Spinal cord (tissue), 9 donors: ENCODE measurements at regions not wholly inside any gene's neighbourhood (a gene's known extent, or its start where the extent isn't known, plus 50 kb on each side); places are given as distances from the start of the nearest gene placed in this dataset.

Source experiments
- DNase-seq, 6 donors: peaks; one replicate each; pipeline versions ENCODE4 v3.0.0 to v3.0.0-alpha.2; 2013 to 2015; ENCODE audit warnings: low spot score in 6 of 6, low read depth in 4 of 6
- H3K27ac ChIP-seq: one replicate; pipeline ENCODE4 v1.5.1; 2013; ENCODE audit warnings: low read depth, low read length, control low read depth
- H3K27me3 ChIP-seq: one replicate; pipeline ENCODE4 v1.6.1; 2013; ENCODE audit warnings: low read length; ENCODE audit not compliant: control insufficient read depth, insufficient read depth
- H3K36me3 ChIP-seq: one replicate; pipeline ENCODE4 v1.6.1; 2013; ENCODE audit warnings: low read length; ENCODE audit not compliant: control insufficient read depth, insufficient read depth
- H3K4me1 ChIP-seq: one replicate; pipeline ENCODE4 v1.6.1; 2013; ENCODE audit warnings: low read length; ENCODE audit not compliant: control insufficient read depth, insufficient read depth
- H3K4me3 ChIP-seq: one replicate; pipeline ENCODE4 v1.5.1; 2013; ENCODE audit warnings: low read depth, low read length, control low read depth
- H3K9me3 ChIP-seq: one replicate; pipeline ENCODE4 v1.6.1; 2013; ENCODE audit warnings: low read length; ENCODE audit not compliant: control insufficient read depth, insufficient read depth
- WGBS: methylation state at CpG from one replicate; pipeline ENCODE4 v1.1.5; 2013; ENCODE audit warnings: missing lambda C conversion rate; ENCODE audit not compliant: insufficient coverage; 5-methylcytosine and 5-hydroxymethylcytosine counted together
- donor health status: healthy.

GRCh38 chr7:148472406-148472805 is 118.2 kb upstream of the C7orf33 start:
- no peaks in the 10 kb centered on the region for H3K4me1 ChIP-seq
- H3K27ac ChIP-seq = no peak overlapping the region
- H3K4me3 ChIP-seq = no peak overlapping the region
- H3K27me3 ChIP-seq = peaks cover 9% of the 10 kb centered on the region
- WGBS = 89% methylated on average over 10 of the region's 11 CpGs
- H3K9me3 ChIP-seq = peaks cover 1% of the 10 kb centered on the region
- no peak for DNase-seq
- H3K36me3 ChIP-seq = no peaks in the 10 kb centered on the region

DNA sequence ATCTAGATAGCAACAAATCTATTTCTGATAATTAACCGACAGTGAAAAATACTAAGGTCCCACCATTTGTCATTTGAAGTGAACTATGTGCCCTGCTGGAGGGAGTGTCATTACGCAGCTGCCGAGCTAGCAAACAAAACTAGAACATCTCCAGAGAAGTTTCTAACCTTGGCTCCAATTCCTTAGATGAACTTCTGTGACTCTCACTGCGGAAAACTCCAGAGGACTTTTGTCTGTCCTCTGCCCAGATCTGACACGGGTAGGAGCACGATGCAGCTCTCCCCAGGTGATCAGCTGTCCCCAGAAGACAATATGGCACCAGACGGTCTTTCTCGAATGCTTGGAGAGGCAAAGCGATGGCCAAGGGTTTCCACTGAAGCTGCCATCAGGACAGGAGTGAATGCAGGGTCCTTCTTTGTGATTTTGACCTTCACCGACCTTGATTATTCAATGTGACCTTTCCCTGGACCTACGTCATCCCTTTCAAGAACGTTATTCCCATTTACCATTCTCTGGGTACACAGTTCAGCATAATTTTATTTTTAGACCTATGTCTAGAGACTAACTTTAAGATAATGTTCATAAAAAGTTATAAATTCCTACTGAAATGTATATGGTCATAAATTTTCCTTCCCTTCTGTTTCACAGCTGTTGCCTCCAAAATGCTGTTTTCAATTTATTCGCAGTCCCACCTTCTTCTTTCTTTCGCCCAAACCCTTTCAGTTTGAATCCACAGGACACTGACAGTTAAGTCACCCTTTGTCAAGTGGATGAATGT is 116.7 kb upstream of the C7orf33 start:
- Histone ChIP-seq H3K27ac (no peak overlapping the region), H3K4me1 (no peaks in the 10 kb centered on the region), H3K4me3 (no peak overlapping the region), H3K36me3 (no peaks in the 10 kb centered on the region), H3K9me3 (peaks cover 1% of the 10 kb centered on the region), H3K27me3 (peaks cover 9% of the 10 kb centered on the region)
- DNase-seq = no peak
- 51% methylated on average over 10 of the region's 14 CpGs for whole genome bisulfite sequencing

- Histone ChIP-seq H3K36me3 (no peaks in the 10 kb centered on the region), H3K9me3 (peaks cover 1% of the 10 kb centered on the region), H3K27me3 (peaks cover 9% of the 10 kb centered on the region), H3K27ac (no peak overlapping the region), H3K4me1 (no peaks in the 10 kb centered on the region), H3K4me3 (no peak overlapping the region)
- 37% methylated on average over 6 of the region's 6 CpGs for WGBS
- no peak for DNase-seq
Measured at GRCh38 chr7:148474481-148475025, 116.0 kb upstream of the C7orf33 start.

DNA sequence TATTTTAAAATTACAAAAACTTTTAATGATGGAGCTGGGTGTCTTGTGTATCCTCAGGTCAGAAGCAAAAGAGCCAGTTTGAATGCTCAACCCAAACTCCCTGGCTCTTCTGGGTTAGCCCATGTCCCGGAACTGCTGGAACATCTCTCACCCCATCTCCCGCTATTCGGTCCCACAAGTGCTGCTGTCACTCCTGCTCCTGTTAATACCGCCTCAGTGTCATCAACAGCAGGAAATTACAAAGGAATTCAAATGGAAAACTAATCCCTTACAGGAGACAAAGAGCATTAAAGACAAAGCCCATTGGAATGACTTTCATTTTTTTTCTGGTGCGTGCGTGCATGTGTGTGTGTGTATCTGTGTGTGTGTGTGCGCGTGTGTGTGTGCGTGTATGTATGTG is 112.0 kb upstream of the C7orf33 start:
- Histone ChIP-seq H3K4me1 (no peaks in the 10 kb centered on the region), H3K9me3 (peaks cover 1% of the 10 kb centered on the region), H3K4me3 (no peak overlapping the region), H3K27me3 (peaks cover 3% of the 10 kb centered on the region), H3K36me3 (no peaks in the 10 kb centered on the region), H3K27ac (no peak overlapping the region)
- no peak for DNase-seq
- 60% methylated on average over 4 of the region's 9 CpGs for WGBS

- H3K4me3 ChIP-seq = no peak overlapping the region
- no peaks in the 10 kb centered on the region for H3K36me3 ChIP-seq
- peak in 1 of 6 donors; percentile 68 for DNase-seq
- H3K9me3 ChIP-seq = peaks cover 1% of the 10 kb centered on the region
- no peaks in the 10 kb centered on the region for H3K27me3 ChIP-seq
- H3K4me1 ChIP-seq = no peaks in the 10 kb centered on the region
- no peak overlapping the region for H3K27ac ChIP-seq
- 71% methylated on average over 3 of the region's 5 CpGs for WGBS
Measured at GRCh38 chr7:148480479-148481146, 110.0 kb upstream of the C7orf33 start.

- Histone ChIP-seq H3K4me3 (no peak overlapping the region), H3K36me3 (no peaks in the 10 kb centered on the region), H3K9me3 (peaks cover under 1% of the 10 kb centered on the region), H3K27ac (no peak overlapping the region), H3K4me1 (no peaks in the 10 kb centered on the region), H3K27me3 (no peaks in the 10 kb centered on the region)
- WGBS = no CpG with 5 or more reads among the region's 3 CpGs
- DNase-seq = no peak
Measured at GRCh38 chr7:148481147-148481526, 109.4 kb upstream of the C7orf33 start.

- no peaks in the 10 kb centered on the region for H3K9me3 ChIP-seq
- H3K4me3 ChIP-seq = no peak overlapping the region
- DNase-seq = peak in 2 of 6 donors; percentile 60 to 78
- no peak overlapping the region for H3K27ac ChIP-seq
- WGBS = 64% methylated on average over 13 of the region's 19 CpGs
- H3K36me3 ChIP-seq = no peaks in the 10 kb centered on the region
- H3K4me1 ChIP-seq = no peaks in the 10 kb centered on the region
- H3K27me3 ChIP-seq = no peaks in the 10 kb centered on the region
Measured at GRCh38 chr7:148481971-148482626, 108.5 kb upstream of the C7orf33 start.

GRCh38 chr7:148483515-148484308 is 106.9 kb upstream of the C7orf33 start:
- no peak overlapping the region for H3K27ac ChIP-seq
- 88% methylated on average over 16 of the region's 17 CpGs for WGBS

DNA sequence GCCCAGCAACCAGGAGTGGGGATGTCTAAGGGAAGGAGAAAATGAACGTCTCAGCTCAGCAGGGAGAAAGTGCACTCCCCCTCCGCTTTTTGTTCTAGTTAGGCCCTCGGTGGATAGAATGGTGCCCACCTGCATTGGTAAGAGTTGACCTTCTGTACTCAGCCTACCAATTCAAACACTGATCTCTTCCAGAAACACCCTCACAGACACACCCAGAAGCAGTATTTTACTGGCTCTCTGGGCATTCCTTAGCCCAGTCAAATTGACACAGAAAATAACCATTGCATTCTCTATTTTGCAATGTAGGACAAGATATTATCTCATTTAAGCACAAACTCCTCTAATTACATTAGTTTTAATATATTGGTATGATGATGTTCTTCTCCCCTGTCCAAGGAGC is 106.1 kb upstream of the C7orf33 start:
- no peaks in the 10 kb centered on the region for H3K36me3 ChIP-seq
- no peaks in the 10 kb centered on the region for H3K4me1 ChIP-seq
- no peaks in the 10 kb centered on the region for H3K27me3 ChIP-seq
- no peak overlapping the region for H3K4me3 ChIP-seq
- no peak overlapping the region for H3K27ac ChIP-seq
- no peaks in the 10 kb centered on the region for H3K9me3 ChIP-seq
- no peak for DNase-seq
- 77% methylated on average over 3 of the region's 3 CpGs for WGBS

More at GRCh38 chr7:148483515-148484308, 106.9 kb upstream of the C7orf33 start:
- H3K4me1 ChIP-seq = no peaks in the 10 kb centered on the region
- no peak overlapping the region for H3K4me3 ChIP-seq
- H3K27me3 ChIP-seq = no peaks in the 10 kb centered on the region
- no peaks in the 10 kb centered on the region for H3K9me3 ChIP-seq
- no peak for DNase-seq
- no peaks in the 10 kb centered on the region for H3K36me3 ChIP-seq
